HG03135 (cell line): ENCODE measurements at regions not wholly inside any gene's neighbourhood (a gene's known extent, or its start where the extent isn't known, plus 50 kb on each side); places are given as distances from the start of the nearest gene placed in this dataset.

Source experiments
- ATAC-seq: cut with Tn5 transposase; IDR thresholded peaks from one replicate; pipeline ENCODE4 v1.9.1; 2021; ENCODE audit warnings: mild to moderate bottlenecking, moderate library complexity; ENCODE audit not compliant: unreplicated experiment

DNA sequence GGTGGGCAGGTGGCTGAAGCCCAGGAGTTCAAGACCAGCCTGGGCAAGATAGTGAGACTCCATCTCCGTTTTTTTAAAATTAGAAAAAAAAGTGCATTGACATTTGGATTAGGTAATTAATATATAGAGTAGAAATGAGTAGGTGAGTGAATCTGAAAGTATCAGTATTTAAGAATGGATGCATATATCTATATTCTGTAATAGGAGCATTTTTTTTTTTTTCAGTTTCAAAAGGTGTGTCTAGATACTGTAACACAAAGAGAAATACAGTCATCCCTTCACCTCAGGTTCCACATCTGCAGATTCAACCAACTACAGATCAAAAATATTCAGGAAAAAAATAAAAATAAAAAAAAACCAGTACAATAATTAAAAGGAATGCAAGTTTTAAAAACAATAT, 50.8 kb downstream of the RBM27 start:
- ATAC-seq: no peak

- ATAC-seq: peak; percentile 61
Observed at GRCh38 chr5:146273109-146273508, 65.5 kb upstream of the POU4F3 start.

GRCh38 chr5:146283344-146283761, 55.3 kb upstream of the POU4F3 start:
- no peak for ATAC-seq

DNA sequence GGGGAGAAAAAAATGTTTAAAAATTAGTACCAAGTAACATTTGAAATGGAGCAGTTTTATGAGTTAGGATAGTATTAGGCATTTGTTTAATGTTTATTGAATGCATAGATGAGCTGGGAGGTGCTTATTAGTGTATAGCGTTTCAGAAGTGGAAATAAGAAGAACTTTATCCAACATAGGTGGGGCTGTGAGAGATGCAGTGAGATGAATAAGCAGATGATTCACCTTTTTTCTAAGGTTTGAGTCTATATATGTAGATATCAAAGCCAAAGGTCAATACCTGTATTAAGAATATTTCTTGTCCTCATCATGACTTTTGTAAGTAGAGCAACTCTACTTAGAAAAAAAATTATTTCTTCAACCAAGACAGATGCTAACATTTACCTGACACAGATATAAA, 54.6 kb upstream of the POU4F3 start:
- no peak for ATAC-seq
